ENCODE measurements at regions not wholly inside any gene's neighbourhood (a gene's known extent, or its start where the extent isn't known, plus 50 kb on each side); places are given as distances from the start of the nearest gene placed in this dataset.

DNA sequence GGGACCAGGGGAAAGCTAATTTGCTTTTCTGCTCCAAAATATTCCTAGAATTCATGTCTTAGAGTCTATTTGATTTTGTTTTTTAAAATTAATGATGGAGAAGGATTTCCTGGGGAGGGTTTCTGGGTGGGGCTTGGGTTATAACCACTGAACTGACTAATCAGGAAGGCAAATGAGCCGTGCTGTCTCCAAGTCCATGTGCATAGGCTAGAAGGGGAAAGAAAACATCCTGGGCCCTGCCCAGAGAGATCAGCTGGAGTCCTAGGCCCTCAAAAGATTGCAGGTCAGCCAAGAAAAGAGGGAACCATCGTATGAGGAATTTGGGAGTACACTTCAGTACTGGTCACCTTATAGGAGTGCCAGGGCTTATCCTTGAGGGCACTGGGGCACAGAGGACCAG lies 480.2 kb upstream of the CELF4 start:
- TF ChIP-seq CEBPB (IDR thresholded peaks at IDR 0.05; ENCODE audit: low read depth, low read length) (no peak), YY1 (IDR thresholded peaks at IDR 0.05; ENCODE audit: low read depth, low read length) (no peak)

Data from H1 (cell line).